Ascending aorta (tissue), 2 donors: ENCODE measurements at regions not wholly inside any gene's neighbourhood (a gene's known extent, or its start where the extent isn't known, plus 50 kb on each side); places are given as distances from the start of the nearest gene placed in this dataset.

Experiments used
- DNase-seq, 2 donors: peaks; one replicate each; pipeline ENCODE4 v3.0.0-alpha.2; 2019; ENCODE audit warnings: low spot score in 2 of 2
- H3K27ac ChIP-seq, 2 donors: fragments of 200-600 bp; sonication (generic); one replicate each; pipeline ENCODE4 v1.5.1; 2016 to 2017; ENCODE audit warnings: mild to moderate bottlenecking in 1 of 2
- H3K27me3 ChIP-seq: fragments of 200-600 bp; sonication (generic); one replicate; pipeline ENCODE4 v1.5.1; 2017
- H3K36me3 ChIP-seq, 2 donors: fragments of 200-600 bp; sonication (generic); one replicate each; pipeline ENCODE4 v1.5.1; 2016
- H3K4me1 ChIP-seq, 2 donors: fragments of 200-600 bp; sonication (generic); one replicate each; pipeline ENCODE4 v1.5.1; 2016 to 2017; ENCODE audit warnings: mild to moderate bottlenecking in 1 of 2
- H3K4me3 ChIP-seq, 2 donors: fragments of 200-600 bp; sonication (generic); one replicate each; pipeline ENCODE4 v1.5.1; 2016 to 2017; ENCODE audit warnings: mild to moderate bottlenecking in 1 of 2
- H3K9me3 ChIP-seq, 2 donors: fragments of 200-600 bp; sonication (generic); one replicate each; pipeline ENCODE4 v1.5.1; 2016
- CTCF ChIP-seq, 3 experiments: fragments of 200-600 bp in 2 of 3; fragments of 450-650 bp in 1 of 3; sonication (generic) in 2 of 3; IDR thresholded peaks; one replicate each; pipeline ENCODE4 v1.5.1; 2016 to 2019; ENCODE audit warnings: antibody characterized with exemption in 3 of 3, mild to moderate bottlenecking in 1 of 3, moderate library complexity in 1 of 3
- intact Hi-C: fragments of 100-400 bp; cut with DNase I; formaldehyde crosslinking; loops from one replicate; pipeline ENCODE4 v1.15.1; 2023

- Histone ChIP-seq H3K27ac (no peak overlapping the region), H3K36me3 (no peaks in the 10 kb centered on the region), H3K27me3 (no peaks in the 10 kb centered on the region), H3K4me1 (no peaks in the 10 kb centered on the region), H3K9me3 (no peaks in the 10 kb centered on the region), H3K4me3 (no peak overlapping the region)
- no peak for TF ChIP-seq CTCF (IDR thresholded peaks at IDR 0.05)
- intact Hi-C loops: no loop called here
- no peak for DNase-seq
These were observed 951.5 kb downstream of the TBC1D22A start for GRCh38 chr22:47713941-47714340.

GRCh38 chr22:47710135-47710534 lies 947.7 kb downstream of the TBC1D22A start:
- no peak overlapping the region for H3K4me3 ChIP-seq
- no peak for DNase-seq
- intact Hi-C loops: no loop called here

GRCh38 chr22:47705350-47705749 lies 942.9 kb downstream of the TBC1D22A start:
- H3K36me3 ChIP-seq: no peaks in the 10 kb centered on the region
- intact Hi-C loops: no loop called here
- H3K27ac ChIP-seq: no peak overlapping the region
- no peak overlapping the region for H3K4me3 ChIP-seq
- DNase-seq: no peak
- no peaks in the 10 kb centered on the region for H3K4me1 ChIP-seq
- no peak for TF ChIP-seq CTCF (IDR thresholded peaks at IDR 0.05)
- H3K9me3 ChIP-seq: no peaks in the 10 kb centered on the region
- H3K27me3 ChIP-seq: no peaks in the 10 kb centered on the region

More at GRCh38 chr22:47710135-47710534, 947.7 kb downstream of the TBC1D22A start:
- no peaks in the 10 kb centered on the region for H3K9me3 ChIP-seq
- no peaks in the 10 kb centered on the region for H3K36me3 ChIP-seq
- no peaks in the 10 kb centered on the region for H3K27me3 ChIP-seq
- TF ChIP-seq CTCF (IDR thresholded peaks at IDR 0.05): no peak
- H3K27ac ChIP-seq: no peak overlapping the region
- no peaks in the 10 kb centered on the region for H3K4me1 ChIP-seq

- no peaks in the 10 kb centered on the region for H3K36me3 ChIP-seq
- H3K9me3 ChIP-seq: no peaks in the 10 kb centered on the region
- no peak overlapping the region for H3K27ac ChIP-seq
- intact Hi-C loops: no loop called here
- no peak for TF ChIP-seq CTCF (IDR thresholded peaks at IDR 0.05)
- no peak for DNase-seq
- no peaks in the 10 kb centered on the region for H3K27me3 ChIP-seq
- H3K4me3 ChIP-seq: no peak overlapping the region
- H3K4me1 ChIP-seq: no peaks in the 10 kb centered on the region
These were observed 936.5 kb downstream of the TBC1D22A start for GRCh38 chr22:47698906-47699305.

- DNase-seq: no peak
- H3K36me3 ChIP-seq: no peaks in the 10 kb centered on the region
- H3K4me3 ChIP-seq: no peak overlapping the region
- intact Hi-C loops: no loop called here
- no peaks in the 10 kb centered on the region for H3K9me3 ChIP-seq
- no peaks in the 10 kb centered on the region for H3K4me1 ChIP-seq
- H3K27me3 ChIP-seq: no peaks in the 10 kb centered on the region
- H3K27ac ChIP-seq: no peak overlapping the region
- no peak for TF ChIP-seq CTCF (IDR thresholded peaks at IDR 0.05)
These were observed 935.4 kb downstream of the TBC1D22A start for GRCh38 chr22:47697861-47698260.

- Histone ChIP-seq H3K4me3 (no peak overlapping the region), H3K27ac (no peak overlapping the region), H3K27me3 (no peaks in the 10 kb centered on the region), H3K9me3 (no peaks in the 10 kb centered on the region), H3K4me1 (no peaks in the 10 kb centered on the region), H3K36me3 (no peaks in the 10 kb centered on the region)
- TF ChIP-seq CTCF (IDR thresholded peaks at IDR 0.05): no peak
- intact Hi-C loops: no loop called here
- DNase-seq: no peak
These were observed 934.3 kb downstream of the TBC1D22A start for GRCh38 chr22:47696776-47697175.
